Right cardiac atrium (tissue), 5 donors: ENCODE measurements at regions not wholly inside any gene's neighbourhood (a gene's known extent, or its start where the extent isn't known, plus 50 kb on each side); places are given as distances from the start of the nearest gene placed in this dataset.
A peak's percentile ranks its signal among the peaks of the same experiment; 100 is the strongest.

Experiments
- ATAC-seq, 2 donors: fragments of 200-7000 bp; cut with Tn5 transposase; one replicate each; pipeline versions ENCODE4 v1.8.0 to v1.9.1; 2020; ENCODE audit warnings: moderate library complexity in 2 of 2, mild to moderate bottlenecking in 1 of 2
- DNase-seq, 3 donors: peaks; one replicate each; pipeline ENCODE4 v3.0.0-alpha.2; 2020
- H3K27ac ChIP-seq: one replicate; pipeline ENCODE4 v1.5.1; 2013; ENCODE audit warnings: mild to moderate bottlenecking, low read length, control low read depth, moderate library complexity
- H3K27me3 ChIP-seq: one replicate; pipeline ENCODE4 v1.6.1; 2013; ENCODE audit not compliant: control insufficient read depth, insufficient read depth
- H3K4me1 ChIP-seq: one replicate; pipeline ENCODE4 v1.6.1; 2013; ENCODE audit warnings: low read length; ENCODE audit not compliant: control insufficient read depth, insufficient read depth
- H3K4me3 ChIP-seq: one replicate; pipeline ENCODE4 v1.5.1; 2013; ENCODE audit warnings: low read length, control low read depth
- H3K9me3 ChIP-seq: one replicate; pipeline ENCODE4 v1.6.1; 2013; ENCODE audit warnings: low read length; ENCODE audit not compliant: control insufficient read depth
- WGBS: extraction: QIAGEN DNeasy Blood & Tissue Kit; methylation state at CpG from one replicate; pipeline ENCODE4 v1.1.7; 2013; 5-methylcytosine and 5-hydroxymethylcytosine counted together
- intact Hi-C, 4 donors: fragments of 100-400 bp; cut with DNase I; formaldehyde crosslinking; loops; one replicate each; pipeline versions ENCODE4 v1.11.0 to v1.14.0; 2022 to 2023
- donor health status: healthy with polysubstance abuse.
- donor health status: DM: no; HTN: yes; CAD: no.
- donor health status: DM: no; HTN: no; CAD: no.
- donor health status: DM: no; HTN: yes; CAD: no; lungs with severe emphysema.
- donor health status: DM: yes; HTN: yes; CAD: no.

- Histone ChIP-seq H3K4me1 (no peaks in the 10 kb centered on the region), H3K27me3 (no peaks in the 10 kb centered on the region), H3K27ac (no peak overlapping the region), H3K9me3 (no peaks in the 10 kb centered on the region), H3K4me3 (no peak overlapping the region)
- intact Hi-C loops: no loop called here
- DNase-seq (no peak), ATAC-seq (no peak)
Measured at GRCh38 chr22:27198518-27199035, 541.2 kb downstream of the MIAT start.

GRCh38 chr22:27199354-27199753 is 542.0 kb downstream of the MIAT start:
- Histone ChIP-seq H3K27ac (no peak overlapping the region), H3K9me3 (no peaks in the 10 kb centered on the region), H3K4me3 (no peak overlapping the region), H3K27me3 (no peaks in the 10 kb centered on the region), H3K4me1 (no peaks in the 10 kb centered on the region)
- intact Hi-C loops: no loop called here
- ATAC-seq (no peak), DNase-seq (no peak)
- WGBS: 64% methylated on average over 2 of the region's 2 CpGs

- 87% methylated on average over 10 of the region's 10 CpGs for WGBS
- Histone ChIP-seq H3K27me3 (no peaks in the 10 kb centered on the region), H3K27ac (no peak overlapping the region), H3K4me1 (no peaks in the 10 kb centered on the region), H3K4me3 (no peak overlapping the region), H3K9me3 (no peaks in the 10 kb centered on the region)
- intact Hi-C loops: no loop called here
- DNase-seq: no peak
- ATAC-seq: no peak
Measured at GRCh38 chr22:27201276-27201675, 543.9 kb downstream of the MIAT start.

- no peaks in the 10 kb centered on the region for H3K4me1 ChIP-seq
- ATAC-seq: no peak
- DNase-seq: no peak
- WGBS: 85% methylated on average over 3 of the region's 3 CpGs
- H3K9me3 ChIP-seq: no peaks in the 10 kb centered on the region
- intact Hi-C loops: no loop called here
- no peak overlapping the region for H3K27ac ChIP-seq
- H3K27me3 ChIP-seq: no peaks in the 10 kb centered on the region
- H3K4me3 ChIP-seq: no peak overlapping the region
Measured at GRCh38 chr22:27201741-27202140, 544.4 kb downstream of the MIAT start.

GRCh38 chr22:27203276-27203660 is 545.9 kb downstream of the MIAT start:
- ATAC-seq (peak; percentile 10 to 18), DNase-seq (peak in 1 of 3 donors; percentile 29)
- Histone ChIP-seq H3K9me3 (no peaks in the 10 kb centered on the region), H3K4me1 (no peaks in the 10 kb centered on the region), H3K27ac (no peak overlapping the region), H3K4me3 (no peak overlapping the region), H3K27me3 (no peaks in the 10 kb centered on the region)
- WGBS: 68% methylated on average over 2 of the region's 2 CpGs
- intact Hi-C loops: no loop called here

GRCh38 chr22:27204280-27204679 is 546.9 kb downstream of the MIAT start:
- intact Hi-C loops: no loop called here
- 93% methylated on average over 5 of the region's 5 CpGs for WGBS
- H3K9me3 ChIP-seq: no peaks in the 10 kb centered on the region
- H3K4me3 ChIP-seq: no peak overlapping the region
- DNase-seq (no peak), ATAC-seq (no peak)
- H3K27me3 ChIP-seq: no peaks in the 10 kb centered on the region
- H3K27ac ChIP-seq: no peak overlapping the region
- H3K4me1 ChIP-seq: no peaks in the 10 kb centered on the region

- intact Hi-C loops: no loop called here
Measured at GRCh38 chr22:27204817-27205216, 547.4 kb downstream of the MIAT start.

GRCh38 chr22:27205492-27206373 is 548.3 kb downstream of the MIAT start:
- Histone ChIP-seq H3K27ac (no peak overlapping the region), H3K4me3 (no peak overlapping the region), H3K4me1 (no peaks in the 10 kb centered on the region), H3K27me3 (no peaks in the 10 kb centered on the region), H3K9me3 (no peaks in the 10 kb centered on the region)
- 69% methylated on average over 9 of the region's 9 CpGs for WGBS
- ATAC-seq (no peak), DNase-seq (no peak)
- intact Hi-C loops: no loop called here

More at GRCh38 chr22:27204817-27205216, 547.4 kb downstream of the MIAT start:
- Histone ChIP-seq H3K9me3 (no peaks in the 10 kb centered on the region), H3K27ac (no peak overlapping the region), H3K27me3 (no peaks in the 10 kb centered on the region), H3K4me3 (no peak overlapping the region), H3K4me1 (no peaks in the 10 kb centered on the region)
- ATAC-seq (no peak), DNase-seq (no peak)
- 96% methylated on average over 4 of the region's 4 CpGs for WGBS

GRCh38 chr22:27206374-27207133 is 549.2 kb downstream of the MIAT start:
- 78% methylated on average over 4 of the region's 4 CpGs for WGBS
- Histone ChIP-seq H3K27me3 (no peaks in the 10 kb centered on the region), H3K27ac (no peak overlapping the region), H3K9me3 (no peaks in the 10 kb centered on the region), H3K4me3 (no peak overlapping the region), H3K4me1 (no peaks in the 10 kb centered on the region)
- intact Hi-C loops: no loop called here
- DNase-seq (no peak), ATAC-seq (no peak)

GRCh38 chr22:27207266-27207665 is 549.9 kb downstream of the MIAT start:
- no peaks in the 10 kb centered on the region for H3K27me3 ChIP-seq
- no peak for DNase-seq
- H3K27ac ChIP-seq: no peak overlapping the region
- H3K4me1 ChIP-seq: no peaks in the 10 kb centered on the region
- WGBS: 69% methylated on average over 5 of the region's 5 CpGs
- H3K4me3 ChIP-seq: no peak overlapping the region
- no peak for ATAC-seq
- H3K9me3 ChIP-seq: no peaks in the 10 kb centered on the region
- intact Hi-C loops: no loop called here

GRCh38 chr22:27207907-27208306 is 550.5 kb downstream of the MIAT start:
- H3K4me3 ChIP-seq: no peak overlapping the region
- intact Hi-C loops: no loop called here
- peak in 1 of 2 donors; percentile 42 for ATAC-seq
- no peaks in the 10 kb centered on the region for H3K9me3 ChIP-seq
- H3K27ac ChIP-seq: no peak overlapping the region
- no peaks in the 10 kb centered on the region for H3K4me1 ChIP-seq
- no peaks in the 10 kb centered on the region for H3K27me3 ChIP-seq
- peak in 1 of 3 donors; percentile 41 for DNase-seq
- WGBS: 45% methylated on average over 4 of the region's 4 CpGs
